ENCODE measurements at regions not wholly inside any gene's neighbourhood (a gene's known extent, or its start where the extent isn't known, plus 50 kb on each side); places are given as distances from the start of the nearest gene placed in this dataset.

GRCh38 chr5:8241076-8241475, 372.1 kb downstream of the MTRR start:
- no peak for DNase-seq

- no peak for DNase-seq
These were observed 372.6 kb downstream of the MTRR start for GRCh38 chr5:8241558-8241957.

GRCh38 chr5:8247049-8247899, 378.3 kb downstream of the MTRR start:
- DNase-seq: no peak

GRCh38 chr5:8253376-8253775, 384.4 kb downstream of the MTRR start:
- no peak for DNase-seq

- DNase-seq: no peak
These were observed 385.7 kb downstream of the MTRR start for GRCh38 chr5:8254674-8255073.

GRCh38 chr5:8258801-8259200, 389.9 kb downstream of the MTRR start:
- DNase-seq: no peak

- DNase-seq: no peak
These were observed 401.3 kb downstream of the MTRR start for GRCh38 chr5:8270246-8270645.

GRCh38 chr5:8280711-8281363, 411.9 kb downstream of the MTRR start:
- DNase-seq: no peak

- DNase-seq: peak; percentile 21
These were observed 419.4 kb downstream of the MTRR start for GRCh38 chr5:8288334-8288733.

- DNase-seq: peak; percentile 4
These were observed 420.1 kb downstream of the MTRR start for GRCh38 chr5:8288897-8289516.

- DNase-seq: peak; percentile 11
These were observed 420.8 kb downstream of the MTRR start for GRCh38 chr5:8289779-8290178.

- no peak for DNase-seq
These were observed 421.8 kb downstream of the MTRR start for GRCh38 chr5:8290721-8291120.

GRCh38 chr5:8291641-8292040, 422.7 kb downstream of the MTRR start:
- DNase-seq: no peak

- DNase-seq: no peak
These were observed 426.2 kb downstream of the MTRR start for GRCh38 chr5:8295141-8295540.

GRCh38 chr5:8299716-8300115, 430.8 kb downstream of the MTRR start:
- DNase-seq: no peak

GRCh38 chr5:8304341-8304740, 435.4 kb downstream of the MTRR start:
- no peak for DNase-seq

- no peak for DNase-seq
These were observed 437.4 kb downstream of the MTRR start for GRCh38 chr5:8306288-8306896.

- DNase-seq: no peak
These were observed 446.0 kb downstream of the MTRR start for GRCh38 chr5:8314965-8315364.

- DNase-seq: no peak
These were observed 447.8 kb downstream of the MTRR start for GRCh38 chr5:8316608-8317280.

GRCh38 chr5:8317335-8317734, 448.4 kb downstream of the MTRR start:
- no peak for DNase-seq

- no peak for DNase-seq
These were observed 451.3 kb downstream of the MTRR start for GRCh38 chr5:8320244-8320643.

- peak; percentile 27 for DNase-seq
These were observed 452.3 kb downstream of the MTRR start for GRCh38 chr5:8321272-8321671.

GRCh38 chr5:8322484-8322883, 453.5 kb downstream of the MTRR start:
- DNase-seq: no peak
